ENCODE measurements at regions not wholly inside any gene's neighbourhood (a gene's known extent, or its start where the extent isn't known, plus 50 kb on each side); places are given as distances from the start of the nearest gene placed in this dataset.

GRCh38 chr2:225184948-225185347 lies 142.7 kb upstream of the DOCK10 start:
- no peaks in the 10 kb centered on the region for H3K9me3 ChIP-seq
- H3K4me1 ChIP-seq: no peaks in the 10 kb centered on the region
- H3K36me3 ChIP-seq: no peaks in the 10 kb centered on the region
- no peak for ATAC-seq (ENCODE audit: low FRiP score in 2 of 2)
- 66 to 72% methylated on average over 2 of the region's 2 CpGs for WGBS, 2 donors
- H3K27ac ChIP-seq: no peak overlapping the region
- H3K4me3 ChIP-seq: no peak overlapping the region
- no peak for DNase-seq
- TF ChIP-seq, protein P1, sequence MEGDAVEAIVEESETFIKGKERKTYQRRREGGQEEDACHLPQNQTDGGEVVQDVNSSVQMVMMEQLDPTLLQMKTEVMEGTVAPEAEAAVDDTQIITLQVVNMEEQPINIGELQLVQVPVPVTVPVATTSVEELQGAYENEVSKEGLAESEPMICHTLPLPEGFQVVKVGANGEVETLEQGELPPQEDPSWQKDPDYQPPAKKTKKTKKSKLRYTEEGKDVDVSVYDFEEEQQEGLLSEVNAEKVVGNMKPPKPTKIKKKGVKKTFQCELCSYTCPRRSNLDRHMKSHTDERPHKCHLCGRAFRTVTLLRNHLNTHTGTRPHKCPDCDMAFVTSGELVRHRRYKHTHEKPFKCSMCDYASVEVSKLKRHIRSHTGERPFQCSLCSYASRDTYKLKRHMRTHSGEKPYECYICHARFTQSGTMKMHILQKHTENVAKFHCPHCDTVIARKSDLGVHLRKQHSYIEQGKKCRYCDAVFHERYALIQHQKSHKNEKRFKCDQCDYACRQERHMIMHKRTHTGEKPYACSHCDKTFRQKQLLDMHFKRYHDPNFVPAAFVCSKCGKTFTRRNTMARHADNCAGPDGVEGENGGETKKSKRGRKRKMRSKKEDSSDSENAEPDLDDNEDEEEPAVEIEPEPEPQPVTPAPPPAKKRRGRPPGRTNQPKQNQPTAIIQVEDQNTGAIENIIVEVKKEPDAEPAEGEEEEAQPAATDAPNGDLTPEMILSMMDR (IDR thresholded peaks at IDR 0.05): no peak
- TF ChIP-seq POLR2A (IDR thresholded peaks at IDR 0.05) (no peak), EP300 (IDR thresholded peaks at IDR 0.05) (no peak), POLR2AphosphoS5 (IDR thresholded peaks at IDR 0.05) (no peak)
- no peaks in the 10 kb centered on the region for H3K27me3 ChIP-seq

- ATAC-seq (ENCODE audit: low FRiP score in 2 of 2) (no peak), DNase-seq (no peak)
- H3K9me3 ChIP-seq: no peaks in the 10 kb centered on the region
- no peaks in the 10 kb centered on the region for H3K4me1 ChIP-seq
- no peaks in the 10 kb centered on the region for H3K36me3 ChIP-seq
- H3K27ac ChIP-seq: no peak overlapping the region
- TF ChIP-seq POLR2A (IDR thresholded peaks at IDR 0.05): no peak
- TF ChIP-seq, protein P1 (IDR thresholded peaks at IDR 0.05): no peak
- TF ChIP-seq POLR2AphosphoS5 (IDR thresholded peaks at IDR 0.05): no peak
- no peak for TF ChIP-seq EP300 (IDR thresholded peaks at IDR 0.05)
- H3K4me3 ChIP-seq: no peak overlapping the region
- H3K27me3 ChIP-seq: no peaks in the 10 kb centered on the region
- WGBS, 2 donors: 68 to 80% methylated on average over 1 of the region's 1 CpG
Measured at GRCh38 chr2:225182126-225182525, 139.9 kb upstream of the DOCK10 start.

DNA sequence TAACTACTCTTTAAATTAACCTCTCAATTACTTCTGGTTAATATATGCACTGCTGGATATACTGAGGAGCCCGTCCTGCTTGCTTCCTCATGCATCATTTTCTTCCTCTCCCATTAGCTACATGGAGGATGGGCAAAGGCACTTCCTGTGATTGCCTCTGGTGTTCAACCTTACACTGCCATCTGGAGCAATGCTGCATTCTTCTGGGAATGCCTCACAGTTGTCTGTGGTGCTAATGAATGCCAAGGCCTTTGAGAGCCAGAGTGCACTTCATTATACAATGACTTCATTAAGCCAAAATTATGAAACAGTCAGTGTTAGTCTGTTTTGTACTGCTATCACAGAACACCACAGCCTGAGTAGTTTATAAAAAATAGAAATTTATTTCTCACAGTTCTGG lies 134.8 kb upstream of the DOCK10 start:
- Histone ChIP-seq H3K36me3 (no peaks in the 10 kb centered on the region), H3K27ac (no peak overlapping the region), H3K4me1 (no peaks in the 10 kb centered on the region), H3K4me3 (no peak overlapping the region), H3K27me3 (no peaks in the 10 kb centered on the region), H3K9me3 (no peaks in the 10 kb centered on the region)
- 50 to 52% methylated on average over 1 of the region's 1 CpG for WGBS, 2 donors
- TF ChIP-seq POLR2A (IDR thresholded peaks at IDR 0.05): no peak
- no peak for TF ChIP-seq POLR2AphosphoS5 (IDR thresholded peaks at IDR 0.05)
- TF ChIP-seq EP300 (IDR thresholded peaks at IDR 0.05): no peak
- TF ChIP-seq, protein P1 (IDR thresholded peaks at IDR 0.05): no peak
- DNase-seq (no peak), ATAC-seq (ENCODE audit: low FRiP score in 2 of 2) (no peak)

- H3K4me3 ChIP-seq: no peak overlapping the region
- no peaks in the 10 kb centered on the region for H3K9me3 ChIP-seq
- H3K36me3 ChIP-seq: no peaks in the 10 kb centered on the region
- no peaks in the 10 kb centered on the region for H3K4me1 ChIP-seq
- TF ChIP-seq POLR2A (IDR thresholded peaks at IDR 0.05) (no peak), POLR2AphosphoS5 (IDR thresholded peaks at IDR 0.05) (no peak), EP300 (IDR thresholded peaks at IDR 0.05) (no peak)
- TF ChIP-seq, protein P1 (IDR thresholded peaks at IDR 0.05): no peak
- no peak for ATAC-seq (ENCODE audit: low FRiP score in 2 of 2)
- no peaks in the 10 kb centered on the region for H3K27me3 ChIP-seq
- no peak overlapping the region for H3K27ac ChIP-seq
- no peak for DNase-seq
- WGBS, 2 donors: 62 to 72% methylated on average over 2 to 3 of the region's 3 CpGs
Measured at GRCh38 chr2:225173909-225174308, 131.6 kb upstream of the DOCK10 start.

GRCh38 chr2:225171350-225171749 lies 129.1 kb upstream of the DOCK10 start:
- H3K27ac ChIP-seq: no peak overlapping the region
- TF ChIP-seq, protein P1 (IDR thresholded peaks at IDR 0.05): no peak
- TF ChIP-seq POLR2AphosphoS5 (IDR thresholded peaks at IDR 0.05) (no peak), POLR2A (IDR thresholded peaks at IDR 0.05) (no peak), EP300 (IDR thresholded peaks at IDR 0.05) (no peak)
- peak in 1 of 2 donors; percentile 77 for ATAC-seq (ENCODE audit: low FRiP score in 2 of 2)
- no peaks in the 10 kb centered on the region for H3K36me3 ChIP-seq
- no peaks in the 10 kb centered on the region for H3K27me3 ChIP-seq
- 72 to 82% methylated on average over 6 of the region's 6 CpGs for WGBS, 2 donors
- no peak for DNase-seq
- H3K4me3 ChIP-seq: no peak overlapping the region
- no peaks in the 10 kb centered on the region for H3K9me3 ChIP-seq
- H3K4me1 ChIP-seq: no peaks in the 10 kb centered on the region

Measured in upper lobe of left lung (tissue), 6 donors.